ENCODE measurements at regions not wholly inside any gene's neighbourhood (a gene's known extent, or its start where the extent isn't known, plus 50 kb on each side); places are given as distances from the start of the nearest gene placed in this dataset.

- no peak for DNase-seq (ENCODE audit: low read depth, low spot score)
Measured at GRCh38 chr18:10275486-10275885, 178.9 kb upstream of the APCDD1 start.

DNA sequence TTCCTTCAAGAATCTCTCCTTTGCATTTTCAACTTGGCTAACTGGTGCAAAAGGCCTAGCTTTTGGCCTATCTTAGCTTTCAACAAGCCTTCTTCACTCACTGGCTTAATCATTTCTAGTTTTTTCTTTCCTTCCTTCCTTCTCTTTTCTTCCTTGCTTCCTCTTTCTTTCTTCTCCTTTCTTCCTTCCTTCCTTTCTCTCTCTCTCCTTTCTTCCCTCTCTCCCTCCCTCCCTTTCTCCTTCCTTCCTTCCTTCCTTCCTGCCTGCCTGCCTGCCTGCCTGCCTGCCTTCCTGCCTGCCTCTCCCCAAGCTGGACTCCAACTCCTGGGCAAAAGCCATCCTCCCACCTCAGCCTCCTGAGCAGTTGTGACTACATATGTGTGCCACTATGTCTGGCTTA lies 176.2 kb upstream of the APCDD1 start:
- DNase-seq (ENCODE audit: low read depth, low spot score), result no peak

GRCh38 chr18:10279471-10279870 lies 175.0 kb upstream of the APCDD1 start:
- DNase-seq (ENCODE audit: low read depth, low spot score), result no peak

DNA sequence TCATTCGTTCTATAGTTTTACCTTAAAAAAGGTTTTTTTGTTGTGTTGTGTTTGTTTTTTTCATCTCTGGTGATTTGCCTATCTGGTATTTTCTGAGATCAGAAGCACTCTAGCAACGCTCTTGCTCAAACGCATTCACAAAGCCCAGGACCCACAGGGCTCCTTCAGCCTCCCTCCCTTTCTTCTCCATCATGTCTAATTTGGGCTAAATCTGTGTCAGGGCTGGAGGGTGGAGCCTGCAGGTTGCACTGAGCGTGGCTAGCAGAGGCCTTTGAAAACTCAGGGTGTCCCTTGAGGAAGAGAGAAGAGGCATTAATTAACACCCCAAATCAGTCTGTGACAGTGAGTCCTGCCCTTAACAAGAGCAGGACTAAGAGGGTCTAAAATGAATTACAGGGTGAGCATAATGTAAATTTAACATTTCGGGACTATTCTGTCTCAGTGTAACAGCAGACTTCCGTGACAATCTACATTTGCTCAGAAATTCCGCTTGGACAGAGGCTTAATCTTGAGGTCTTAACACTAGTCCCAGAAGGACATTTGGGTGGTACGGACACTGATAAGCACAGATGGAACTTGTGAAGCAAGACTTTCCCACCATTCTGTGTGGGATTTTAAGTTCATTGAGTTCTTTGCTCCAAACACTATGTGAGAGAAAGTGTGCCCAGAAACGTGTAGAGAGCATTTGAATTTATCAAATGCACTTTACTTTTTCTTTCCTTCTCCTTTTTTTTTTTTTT lies 174.4 kb upstream of the APCDD1 start:
- no peak for DNase-seq (ENCODE audit: low read depth, low spot score)

DNA sequence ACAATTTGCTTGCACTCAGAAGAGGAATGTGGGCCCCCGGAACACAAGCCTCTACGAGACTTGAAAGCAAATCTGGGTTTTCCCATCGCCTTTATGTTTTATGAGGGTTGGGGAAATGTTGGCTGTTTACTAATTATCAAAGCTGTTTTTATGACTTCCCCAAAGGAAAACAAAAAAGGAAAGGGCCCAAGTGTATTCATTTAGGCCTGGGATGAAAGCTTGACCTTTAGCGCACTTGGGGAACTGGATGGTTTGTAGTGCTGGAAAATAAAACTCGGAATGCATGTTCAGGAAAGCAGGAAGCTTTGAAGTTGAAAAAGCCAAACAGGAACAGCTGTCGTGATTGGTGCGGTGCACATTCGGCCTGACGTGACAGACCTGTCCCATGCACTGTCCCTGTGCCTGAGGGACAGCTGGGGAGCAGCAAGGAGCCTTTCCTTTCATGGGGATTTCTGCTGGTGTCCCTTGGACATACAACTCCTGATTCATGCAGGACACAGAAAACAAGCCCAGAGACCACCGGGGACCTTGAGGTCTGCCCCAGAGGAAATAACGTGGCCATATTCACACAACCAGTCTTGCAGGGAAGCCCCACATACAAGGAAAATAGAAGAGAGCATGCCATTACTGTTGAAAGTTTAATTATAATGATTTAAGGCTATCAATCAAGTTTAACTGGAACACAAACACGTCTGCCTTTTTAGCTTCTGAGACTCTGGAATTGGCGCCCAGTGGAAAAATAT lies 169.7 kb upstream of the APCDD1 start:
- no peak for DNase-seq (ENCODE audit: low read depth, low spot score)

- DNase-seq (ENCODE audit: low read depth, low spot score), result no peak
Measured at GRCh38 chr18:10285283-10285640, 169.2 kb upstream of the APCDD1 start.

DNA sequence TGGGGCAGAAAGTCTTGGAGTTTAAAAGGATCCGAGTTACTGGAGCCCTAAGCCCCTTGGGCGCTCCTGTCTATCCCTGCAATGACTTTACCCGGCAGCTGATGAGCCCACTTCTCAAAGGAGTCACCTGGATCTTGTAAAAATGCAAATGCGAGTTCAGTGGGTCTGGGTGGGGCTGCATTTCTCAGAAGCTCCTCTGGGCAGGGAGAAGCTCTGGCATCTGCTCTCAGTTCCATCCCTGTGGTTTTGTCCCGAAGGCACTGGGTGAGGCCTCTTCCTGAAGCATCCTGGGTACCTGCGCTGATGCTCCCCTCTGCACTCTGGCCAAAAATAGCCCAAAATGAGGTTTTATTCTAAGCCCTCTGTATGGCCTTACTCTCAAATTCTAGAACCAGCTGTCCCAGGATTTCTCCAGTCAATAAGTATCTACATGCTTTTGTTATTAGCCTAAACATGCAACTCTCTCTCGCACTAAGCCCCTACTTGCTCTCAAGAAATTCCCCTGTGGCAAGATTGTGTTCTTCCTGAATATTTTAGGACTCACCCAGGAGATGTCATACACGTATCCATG lies 167.8 kb upstream of the APCDD1 start:
- DNase-seq (ENCODE audit: low read depth, low spot score), result no peak

DNA sequence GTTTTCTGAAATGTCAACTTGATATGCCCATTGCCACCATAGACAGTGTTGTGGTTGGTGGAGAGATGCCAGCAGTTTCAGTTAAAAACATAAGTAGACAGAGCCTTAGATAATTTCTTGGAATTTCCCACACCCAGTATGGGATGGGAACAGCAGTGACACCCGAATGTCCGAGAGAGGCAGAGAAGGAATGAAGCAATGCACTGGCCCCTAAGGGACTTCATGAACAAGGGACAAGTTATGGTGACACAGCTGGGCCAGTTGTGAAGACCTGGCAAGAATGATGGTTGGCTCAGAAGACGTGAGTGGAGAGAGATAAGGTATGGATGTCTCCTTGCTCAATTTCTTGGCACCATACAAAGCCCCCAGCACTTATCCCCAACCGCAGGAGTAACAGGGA lies 165.2 kb upstream of the APCDD1 start:
- DNase-seq (ENCODE audit: low read depth, low spot score), result no peak

GRCh38 chr18:10289951-10290637 lies 164.3 kb upstream of the APCDD1 start:
- DNase-seq (ENCODE audit: low read depth, low spot score), result no peak

- no peak for DNase-seq (ENCODE audit: low read depth, low spot score)
Measured at GRCh38 chr18:10290638-10291235, 163.7 kb upstream of the APCDD1 start.

DNA sequence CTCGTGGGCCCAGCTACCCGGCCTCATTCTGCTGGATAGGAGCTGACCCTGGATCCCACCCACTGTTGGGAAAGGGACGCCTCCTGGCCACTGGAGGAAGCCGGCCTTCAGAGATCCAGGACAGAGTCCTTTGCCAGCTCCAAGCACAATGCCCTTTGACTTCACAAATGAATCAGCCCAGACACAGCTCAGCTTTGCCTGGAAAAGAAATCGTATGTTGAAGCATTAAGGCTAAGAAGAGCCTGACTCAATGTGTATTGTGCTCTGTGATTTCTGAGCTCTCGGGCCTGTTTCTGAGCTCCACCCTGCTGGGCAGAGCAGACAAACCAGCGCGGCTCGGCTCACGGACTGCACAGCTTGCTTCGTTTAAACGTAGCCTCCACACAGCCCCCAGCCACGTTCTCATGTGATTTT lies 162.9 kb upstream of the APCDD1 start:
- no peak for DNase-seq (ENCODE audit: low read depth, low spot score)

DNA sequence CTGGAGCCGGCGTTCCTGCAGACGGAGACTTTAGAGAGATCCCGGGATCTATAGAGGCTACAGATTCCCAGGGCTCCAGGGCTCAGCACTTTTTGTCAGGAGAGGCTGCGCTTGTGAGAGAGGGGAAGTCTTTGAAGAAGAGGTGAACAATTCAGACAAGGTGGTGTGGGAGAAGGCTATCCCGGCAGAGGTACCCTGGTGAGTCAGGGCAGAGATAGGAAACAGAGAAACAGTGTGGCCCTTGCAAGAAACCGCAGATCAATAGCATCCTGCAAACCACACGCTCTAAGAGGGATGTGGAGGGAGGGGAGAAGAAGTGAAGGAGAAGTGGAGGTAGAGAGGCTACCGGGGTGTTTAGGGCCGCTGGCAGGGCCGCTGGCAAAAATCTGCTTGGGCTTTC lies 160.5 kb upstream of the APCDD1 start:
- DNase-seq (ENCODE audit: low read depth, low spot score), result no peak

DNA sequence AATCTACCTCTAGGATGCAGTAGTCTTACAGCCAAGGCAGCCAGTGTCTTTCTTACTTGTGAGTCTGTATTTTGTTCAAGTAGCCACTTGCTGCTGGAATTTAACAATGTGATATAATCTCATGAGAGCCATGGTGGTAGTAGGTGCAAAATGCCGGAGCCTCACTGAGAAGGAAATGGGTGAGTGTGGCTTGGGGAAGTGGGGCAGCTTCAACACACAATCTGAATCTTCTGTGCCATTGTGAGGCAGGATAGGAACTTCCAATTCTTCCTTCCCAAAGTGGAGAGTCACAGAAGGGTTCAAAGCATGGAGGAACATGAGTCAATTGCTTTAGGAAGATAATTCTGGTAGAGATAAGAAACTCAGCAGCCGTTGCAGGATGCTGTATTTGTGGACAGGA lies 158.7 kb upstream of the APCDD1 start:
- no peak for DNase-seq (ENCODE audit: low read depth, low spot score)

- no peak for DNase-seq (ENCODE audit: low read depth, low spot score)
Measured at GRCh38 chr18:10296491-10296890, 157.9 kb upstream of the APCDD1 start.

DNA sequence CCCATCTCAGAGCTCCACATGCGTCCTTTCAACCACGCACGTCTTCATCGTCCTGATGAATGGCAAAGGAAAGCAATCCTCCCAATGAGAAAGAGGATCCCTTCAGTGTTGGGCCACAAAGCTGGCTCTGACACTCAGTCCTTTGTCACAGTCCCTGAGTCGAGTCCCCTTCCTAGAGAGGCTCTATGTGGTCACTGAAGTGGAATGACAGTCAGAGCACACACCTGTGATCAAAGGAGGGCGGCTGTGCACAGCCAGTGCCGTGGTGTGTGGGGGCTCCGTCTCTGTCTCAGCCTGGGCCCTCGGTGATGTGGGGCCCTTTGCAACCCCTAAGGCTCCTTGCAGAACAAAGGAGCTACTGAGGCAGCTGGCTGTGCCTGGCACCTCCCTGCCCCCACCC lies 157.3 kb upstream of the APCDD1 start:
- DNase-seq (ENCODE audit: low read depth, low spot score), result no peak

GRCh38 chr18:10298346-10298745 lies 156.1 kb upstream of the APCDD1 start:
- DNase-seq (ENCODE audit: low read depth, low spot score), result no peak

GRCh38 chr18:10299643-10300042 lies 154.8 kb upstream of the APCDD1 start:
- no peak for DNase-seq (ENCODE audit: low read depth, low spot score)

- DNase-seq (ENCODE audit: low read depth, low spot score), result no peak
Measured at GRCh38 chr18:10300739-10301138, 153.7 kb upstream of the APCDD1 start.

DNA sequence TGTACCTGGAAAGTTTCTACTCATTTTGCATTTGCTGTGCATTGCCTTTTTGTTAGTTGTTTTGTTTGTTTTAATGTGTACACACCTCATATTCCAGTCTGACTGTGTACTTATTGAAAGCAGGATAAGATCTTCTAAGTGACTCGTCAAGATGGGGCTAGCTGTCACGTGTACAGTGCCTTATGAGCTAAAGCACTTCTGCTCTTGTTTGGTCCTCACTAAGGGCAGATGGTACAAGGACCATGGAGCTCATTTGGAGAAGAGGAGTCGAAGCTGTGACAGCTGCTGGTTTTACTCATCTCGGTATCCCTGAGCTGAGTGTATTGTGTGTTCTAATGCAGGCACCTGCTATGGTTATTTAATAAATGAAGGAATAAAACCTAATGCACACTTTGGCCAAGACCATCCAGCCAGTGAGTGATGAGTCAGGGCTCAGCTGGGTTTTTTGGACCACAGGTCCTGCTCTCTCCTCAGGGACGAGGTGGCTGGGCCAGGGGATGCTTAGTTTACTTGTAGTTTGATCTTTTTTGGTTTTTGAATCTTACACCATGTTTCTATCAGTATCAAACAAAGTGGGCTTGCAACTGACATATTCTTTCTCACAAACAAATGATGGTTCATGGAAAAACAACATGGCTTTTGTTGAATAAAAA lies 152.5 kb upstream of the APCDD1 start:
- no peak for DNase-seq (ENCODE audit: low read depth, low spot score)

GRCh38 chr18:10303171-10303570 lies 151.3 kb upstream of the APCDD1 start:
- DNase-seq (ENCODE audit: low read depth, low spot score), result no peak

DNA sequence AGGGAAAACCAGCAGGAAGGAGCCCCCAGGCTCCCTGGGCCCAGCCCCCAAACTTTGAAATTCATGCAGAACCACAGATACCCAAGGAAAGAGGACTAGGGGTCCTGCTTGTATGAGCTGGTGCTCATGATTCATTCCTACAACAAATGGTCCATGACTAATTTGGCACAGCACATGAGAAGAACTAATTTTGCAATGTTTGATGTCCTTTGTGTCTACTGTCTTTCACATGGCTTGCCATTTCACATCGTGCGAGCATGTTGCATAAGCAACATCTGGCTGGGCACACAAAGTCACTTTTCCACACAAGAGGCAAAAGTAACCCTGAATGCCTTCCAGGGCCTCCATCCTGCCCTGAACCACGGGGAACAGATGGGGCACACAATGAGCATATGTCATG lies 149.6 kb upstream of the APCDD1 start:
- DNase-seq (ENCODE audit: low read depth, low spot score), result peak; percentile 29

DNA sequence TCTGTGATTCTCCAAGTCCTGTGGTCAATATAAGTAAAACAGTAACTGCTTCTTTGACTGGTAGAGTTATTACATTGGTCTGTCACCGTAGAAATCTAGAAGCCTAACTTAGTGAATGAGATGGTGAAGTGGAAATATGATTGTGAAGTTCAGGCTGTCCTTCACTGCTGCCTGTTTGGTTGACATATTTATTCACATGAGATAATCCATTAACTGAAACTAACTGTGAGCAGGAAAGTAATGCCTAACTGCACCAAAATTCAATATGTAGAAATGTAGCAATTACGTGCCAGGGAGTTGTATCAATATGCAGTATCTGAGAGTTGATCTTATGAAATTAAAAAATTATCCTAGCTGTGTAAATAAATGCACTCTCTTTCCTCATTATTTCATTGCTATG lies 147.7 kb upstream of the APCDD1 start:
- DNase-seq (ENCODE audit: low read depth, low spot score), result no peak
